ENCODE measurements at regions not wholly inside any gene's neighbourhood (a gene's known extent, or its start where the extent isn't known, plus 50 kb on each side); places are given as distances from the start of the nearest gene placed in this dataset.

DNA sequence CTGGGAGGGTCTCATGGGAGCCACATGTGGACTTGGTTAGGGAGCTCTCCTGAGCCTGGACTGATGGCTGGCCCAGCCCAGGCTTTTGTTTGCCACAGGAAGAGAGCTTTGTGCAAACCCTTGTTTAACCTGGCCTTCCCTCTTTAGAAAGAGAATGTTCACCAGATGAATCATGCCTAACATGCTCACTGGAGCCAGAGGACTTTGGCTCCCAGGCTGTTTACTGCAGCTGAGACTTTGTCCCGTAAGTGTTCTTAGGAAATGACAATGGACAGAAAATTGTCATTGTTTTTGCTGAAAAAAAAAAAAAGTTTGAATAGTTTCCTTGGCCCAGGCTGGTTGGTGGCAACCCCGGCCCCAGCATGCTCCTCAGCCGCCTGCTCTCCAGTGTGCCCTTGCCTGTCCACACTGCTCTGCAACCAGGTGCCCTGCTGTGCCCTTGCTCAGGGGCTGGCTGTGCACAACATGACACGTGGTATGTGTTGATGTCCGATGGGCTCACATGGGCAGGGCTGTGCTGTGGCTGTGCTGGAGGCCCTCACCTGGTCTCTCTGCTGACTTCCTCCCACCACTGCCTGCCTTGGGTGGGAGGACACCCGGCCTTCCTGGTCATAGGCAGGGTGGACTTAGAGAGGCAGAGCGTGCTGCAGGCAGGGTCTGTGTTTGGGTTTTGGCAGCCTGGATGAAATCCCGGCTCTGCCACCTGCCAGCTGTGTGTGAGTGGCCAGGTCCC lies 215.3 kb upstream of the ZNF32 start:
- POLR2A ChIA-PET (ENCODE audit: low non-redundant PET), result no interaction called here

DNA sequence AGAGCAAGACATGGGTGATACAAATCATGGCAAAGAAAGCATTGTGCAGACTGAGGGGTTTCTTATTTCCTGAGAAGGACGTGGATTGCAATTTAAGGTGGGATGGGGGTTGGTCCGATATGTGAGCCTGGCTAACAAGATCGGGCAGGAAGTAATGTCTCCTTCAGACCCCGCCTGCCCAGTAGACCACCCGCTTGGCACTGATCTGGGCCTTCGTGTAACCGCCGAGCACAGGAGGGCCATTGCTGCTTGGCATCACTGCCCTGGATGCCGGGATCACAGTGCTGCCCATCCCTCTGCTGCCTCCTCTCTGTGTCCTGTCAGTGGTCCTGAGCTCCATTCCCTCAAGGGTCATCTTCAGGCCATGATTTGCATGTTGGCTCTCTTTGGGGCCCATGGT lies 214.6 kb upstream of the ZNF32 start:
- no peak for DNase-seq (ENCODE audit: low spot score)
- H3K27ac ChIP-seq, result no peak overlapping the region
- ChIA-PET CTCF (no interaction called here), POLR2A (ENCODE audit: low non-redundant PET) (no interaction called here)
- TF ChIP-seq, protein P1, sequence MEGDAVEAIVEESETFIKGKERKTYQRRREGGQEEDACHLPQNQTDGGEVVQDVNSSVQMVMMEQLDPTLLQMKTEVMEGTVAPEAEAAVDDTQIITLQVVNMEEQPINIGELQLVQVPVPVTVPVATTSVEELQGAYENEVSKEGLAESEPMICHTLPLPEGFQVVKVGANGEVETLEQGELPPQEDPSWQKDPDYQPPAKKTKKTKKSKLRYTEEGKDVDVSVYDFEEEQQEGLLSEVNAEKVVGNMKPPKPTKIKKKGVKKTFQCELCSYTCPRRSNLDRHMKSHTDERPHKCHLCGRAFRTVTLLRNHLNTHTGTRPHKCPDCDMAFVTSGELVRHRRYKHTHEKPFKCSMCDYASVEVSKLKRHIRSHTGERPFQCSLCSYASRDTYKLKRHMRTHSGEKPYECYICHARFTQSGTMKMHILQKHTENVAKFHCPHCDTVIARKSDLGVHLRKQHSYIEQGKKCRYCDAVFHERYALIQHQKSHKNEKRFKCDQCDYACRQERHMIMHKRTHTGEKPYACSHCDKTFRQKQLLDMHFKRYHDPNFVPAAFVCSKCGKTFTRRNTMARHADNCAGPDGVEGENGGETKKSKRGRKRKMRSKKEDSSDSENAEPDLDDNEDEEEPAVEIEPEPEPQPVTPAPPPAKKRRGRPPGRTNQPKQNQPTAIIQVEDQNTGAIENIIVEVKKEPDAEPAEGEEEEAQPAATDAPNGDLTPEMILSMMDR (conservative IDR thresholded peaks at IDR 0.05; ENCODE audit: low read depth), result no peak

More for the DNA sequence above, 215.3 kb upstream of the ZNF32 start:
- CTCF ChIA-PET, result no interaction called here
- DNase-seq (ENCODE audit: low spot score), result no peak
- TF ChIP-seq, protein P1 (conservative IDR thresholded peaks at IDR 0.05; ENCODE audit: low read depth), result no peak
- H3K27ac ChIP-seq, result no peak overlapping the region

DNA sequence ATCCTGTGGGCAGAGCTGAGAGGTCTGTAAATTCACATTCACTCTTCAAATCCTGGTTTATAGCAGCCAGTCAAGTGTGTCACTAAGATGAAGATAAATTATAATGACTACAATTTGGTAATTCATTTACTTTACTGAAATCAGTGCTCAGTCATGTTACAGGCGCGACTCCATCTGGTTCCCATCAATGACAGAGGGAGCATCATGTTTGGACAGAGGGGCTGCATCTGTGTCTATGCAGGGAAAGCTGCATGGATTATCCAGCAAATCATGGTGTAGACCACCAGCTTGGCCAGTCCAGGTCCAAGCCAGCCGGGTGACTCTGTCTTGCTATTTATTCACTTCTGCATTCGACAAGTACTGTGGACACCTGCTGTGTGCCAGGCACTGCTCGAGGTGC lies 214.1 kb upstream of the ZNF32 start:
- H3K27ac ChIP-seq, result no peak overlapping the region
- TF ChIP-seq, protein P1 (conservative IDR thresholded peaks at IDR 0.05; ENCODE audit: low read depth), result no peak
- ChIA-PET CTCF (no interaction called here), POLR2A (ENCODE audit: low non-redundant PET) (no interaction called here)
- no peak for DNase-seq (ENCODE audit: low spot score)

DNA sequence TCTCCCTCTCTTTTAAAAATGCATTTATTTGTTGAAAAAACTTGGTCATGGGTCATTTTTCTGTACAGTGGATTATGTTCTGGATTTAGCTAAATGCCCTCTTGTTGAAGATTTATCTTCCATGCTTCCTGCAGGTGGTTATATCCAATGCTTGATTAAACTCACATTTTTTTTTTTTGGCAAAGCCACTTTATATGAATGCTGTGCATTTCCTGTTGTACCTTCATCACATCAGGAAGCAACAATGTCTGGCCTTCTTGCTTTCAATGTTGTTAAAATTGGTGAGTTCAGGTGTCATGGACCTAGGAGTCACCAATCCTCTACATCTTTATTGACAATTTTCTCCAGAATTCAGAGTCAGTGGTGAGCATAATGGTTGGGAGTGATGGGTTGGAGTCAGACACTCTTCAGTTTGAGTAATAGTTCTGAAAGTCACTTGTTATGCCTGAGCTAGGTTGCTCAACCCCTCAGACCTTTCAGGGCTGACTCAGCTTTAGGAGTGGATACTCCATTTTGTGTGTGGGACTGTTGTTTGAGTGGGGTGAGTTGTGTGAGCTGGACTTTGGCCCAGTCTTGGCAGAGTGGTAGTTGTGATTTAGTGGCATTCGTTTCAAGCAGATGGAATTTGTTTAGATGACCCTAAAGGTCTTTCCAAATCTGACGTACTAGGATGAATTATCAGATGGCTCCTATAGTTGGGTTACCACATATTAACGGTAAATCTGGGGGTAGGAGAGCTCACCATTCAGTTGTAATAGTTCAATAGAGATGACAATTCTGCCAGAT lies 213.5 kb upstream of the ZNF32 start:
- DNase-seq (ENCODE audit: low spot score), result no peak
- ChIA-PET CTCF (no interaction called here), POLR2A (ENCODE audit: low non-redundant PET) (no interaction called here)
- H3K27ac ChIP-seq, result no peak overlapping the region
- TF ChIP-seq, protein P1 (conservative IDR thresholded peaks at IDR 0.05; ENCODE audit: low read depth), result no peak

DNA sequence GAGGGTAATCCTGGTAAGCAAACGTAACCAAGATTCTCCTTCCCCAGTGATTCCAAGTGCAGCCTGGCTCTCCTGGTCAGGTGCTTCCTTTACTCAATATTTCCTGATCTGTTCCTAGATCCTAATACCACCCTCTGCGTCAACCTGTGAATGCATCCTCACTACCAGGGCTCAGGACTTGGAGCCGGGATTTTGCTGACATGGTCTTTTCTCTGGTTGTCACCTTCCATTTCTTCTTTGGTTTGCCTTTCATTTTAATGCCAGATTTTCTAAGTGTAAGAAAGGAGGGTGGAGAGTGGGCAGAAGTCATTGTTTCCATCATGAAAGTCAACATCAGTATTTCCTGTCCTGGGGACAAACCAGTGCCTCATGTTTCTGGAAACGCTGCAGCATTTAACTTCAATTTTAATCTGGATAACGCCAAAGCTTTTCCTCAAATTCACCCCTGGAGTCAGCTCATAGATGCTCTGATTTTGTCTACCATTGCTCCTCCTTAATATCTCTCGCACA lies 210.4 kb upstream of the ZNF32 start:
- CTCF ChIA-PET, result interaction anchor here (0.5 to 0.7 kb wide), 2 partner anchors 359 to 655 kb away, joined by 3 read pairs; no protein-coding TSS in a partner anchor
- no peak for DNase-seq (ENCODE audit: low spot score)
- H3K27ac ChIP-seq, result no peak overlapping the region
- TF ChIP-seq, protein P1 (conservative IDR thresholded peaks at IDR 0.05; ENCODE audit: low read depth), result no peak
- POLR2A ChIA-PET (ENCODE audit: low non-redundant PET), result no interaction called here

DNA sequence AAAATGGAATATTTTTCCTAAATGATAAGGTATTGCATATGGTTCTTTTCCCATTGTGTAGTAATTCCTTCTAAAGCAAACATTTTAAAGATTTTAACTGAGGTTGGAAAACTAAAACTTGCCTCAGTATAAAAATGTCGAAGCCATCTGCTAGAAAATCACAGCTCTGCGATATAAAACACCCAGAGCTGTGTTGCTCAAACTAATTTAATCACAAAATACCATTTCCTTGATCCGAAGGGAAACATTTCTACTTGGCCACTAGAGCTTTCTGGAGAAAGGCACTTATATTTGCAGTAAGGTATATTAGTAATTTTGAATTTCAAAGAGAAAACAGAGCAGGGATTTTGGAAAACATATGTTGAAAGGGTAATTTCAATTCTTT lies 209.2 kb upstream of the ZNF32 start:
- ChIA-PET CTCF (no interaction called here), POLR2A (ENCODE audit: low non-redundant PET) (no interaction called here)
- TF ChIP-seq, protein P1 (conservative IDR thresholded peaks at IDR 0.05; ENCODE audit: low read depth), result no peak
- DNase-seq (ENCODE audit: low spot score), result no peak
- H3K27ac ChIP-seq, result no peak overlapping the region
